K562 (cell line): ENCODE measurements at regions not wholly inside any gene's neighbourhood (a gene's known extent, or its start where the extent isn't known, plus 50 kb on each side); places are given as distances from the start of the nearest gene placed in this dataset.

Experiments used
- ATAC-seq: fragments of 200-7000 bp; cut with Tn5 transposase; 3 replicates; pipeline ENCODE4 v1.9.1; 2020; ENCODE audit warnings: moderate library complexity
- BruUV-seq: library from RNA; stranded (reverse); fragments of 400-500 nt; replicated peaks from 2 replicates; lab custom pipeline; 2021; lab: Mats Ljungman, UMichigan
- CTCF ChIA-PET: fragments of 300-600 bp; formaldehyde crosslinking; extraction: SDS; loops from one replicate; lab custom pipeline; 2021; ENCODE audit warnings: low intra/inter-chr PET ratio; lab: Yijun Ruan, JAX
- POLR2A ChIA-PET: fragments of 300-600, 350-650 bp; sonication (Branson Sonifier 250); formaldehyde crosslinking; extraction: SDS; loops from one replicate; lab custom pipeline; 2021; ENCODE audit warnings: antibody characterized with exemption, inconsistent platforms; lab: Yijun Ruan, JAX
- DNase-seq, 4 experiments: peaks; one replicate each; pipeline versions ENCODE4 v3.0.0 to v3.0.0-alpha.2; 2011 to 2018; ENCODE audit warnings: low spot score in 3 of 4, mixed read lengths in 3 of 4; ENCODE audit errors: extremely low read depth in 1 of 4
- FAIRE-seq: peaks from 2 replicates; lab custom pipeline; 2011; peaks lifted over from hg19 to GRCh38; lab: Jason Lieb, UNC
- H2AFZ ChIP-seq: 2 replicates; pipeline ENCODE4 v1.6.0; 2011; ENCODE audit warnings: low read depth, low read length, control low read depth, inconsistent platforms
- H3K27ac ChIP-seq: fragments of 200-600 bp; 3 replicates; pipeline ENCODE4 v1.8.0; 2011; ENCODE audit warnings: low read depth, mild to moderate bottlenecking, control low read depth, inconsistent platforms, low read length, moderate library complexity, mixed read lengths; ENCODE audit errors: extremely low read depth
- H3K27me3 ChIP-seq, 2 experiments: fragments of 300-600 bp in 1 of 2; 2 replicates in 1 of 2; 3 replicates in 1 of 2; pipeline versions ENCODE4 v1.6.0 to v1.8.0; 2011; ENCODE audit warnings: inconsistent platforms in 2 of 2, low read length in 2 of 2, mild to moderate bottlenecking in 1 of 2, mixed read lengths in 1 of 2, moderate library complexity in 1 of 2; ENCODE audit not compliant: control insufficient read depth in 2 of 2, insufficient read depth in 2 of 2
- H3K36me3 ChIP-seq: fragments of 300-600 bp; 3 replicates; pipeline ENCODE4 v1.8.0; 2011; ENCODE audit warnings: mild to moderate bottlenecking, low read length, inconsistent platforms; ENCODE audit not compliant: control insufficient read depth, insufficient read depth
- H3K4me1 ChIP-seq, 2 experiments: fragments of 200-600 bp in 1 of 2; replicated peaks in 1 of 2; 2 replicates in 1 of 2; 3 replicates in 1 of 2; pipeline versions ENCODE4 v1.5.1 to v1.8.0; 2011; ENCODE audit warnings: inconsistent platforms in 2 of 2, low read length in 2 of 2, mild to moderate bottlenecking in 1 of 2, mixed read lengths in 1 of 2, moderate library complexity in 1 of 2; ENCODE audit not compliant: control insufficient read depth in 2 of 2, insufficient read depth in 2 of 2
- H3K4me2 ChIP-seq: 2 replicates; pipeline ENCODE4 v1.6.1; 2011; ENCODE audit warnings: low read length, control low read depth, inconsistent platforms, mixed read lengths; ENCODE audit not compliant: insufficient read depth
- H3K4me3 ChIP-seq: fragments of 200-600 bp; sonication (generic), shearing (Covaris generic); 2 replicates; pipeline ENCODE4 v1.5.1; 2016; ENCODE audit warnings: control low read depth, inconsistent platforms
- H3K79me2 ChIP-seq: fragments of 200-600 bp; 3 replicates; pipeline ENCODE4 v1.8.0; 2011; ENCODE audit warnings: low read length, inconsistent platforms; ENCODE audit not compliant: control insufficient read depth, insufficient read depth
- H3K9ac ChIP-seq, 2 experiments: 2 replicates each; pipeline versions ENCODE4 v1.6.0 to v1.6.1; 2011; ENCODE audit warnings: low read depth in 2 of 2, low read length in 2 of 2, control low read depth in 1 of 2, inconsistent platforms in 1 of 2, mild to moderate bottlenecking in 1 of 2, mixed read lengths in 1 of 2; ENCODE audit not compliant: insufficient read depth in 1 of 2
- H3K9me1 ChIP-seq: one replicate; pipeline ENCODE4 v1.6.0; 2011; ENCODE audit warnings: inconsistent platforms, mild to moderate bottlenecking, low read length, moderate library complexity; ENCODE audit not compliant: control insufficient read depth, insufficient read depth
- H3K9me3 ChIP-seq: replicated peaks from 2 replicates; pipeline ENCODE4 v1.5.1; 2011; ENCODE audit warnings: low read depth, low read length, inconsistent platforms; ENCODE audit not compliant: control insufficient read depth, insufficient read depth
- H4K20me1 ChIP-seq: replicated peaks from 2 replicates; pipeline ENCODE4 v1.6.1; 2011; ENCODE audit warnings: low read length, inconsistent platforms, mixed read lengths; ENCODE audit not compliant: control insufficient read depth, insufficient read depth
- DIDO1 ChIP-seq: fragments of 450-650 bp; IDR thresholded peaks from 2 replicates; pipeline ENCODE4 v1.6.1; 2016; ENCODE audit warnings: low read depth, missing biosample characterization, missing genetic modification characterization
- FOXA3 ChIP-seq, 2 experiments: fragments of 450-650 bp in 1 of 2; sonication (generic) in 1 of 2; formaldehyde crosslinking; IDR thresholded peaks in 1 of 2; conservative IDR thresholded peaks in 1 of 2; 2 replicates each; pipeline versions ENCODE4 v1.4.0 to v1.8.0; 2020 to 2022; ENCODE audit warnings: mild to moderate bottlenecking in 2 of 2, missing genetic modification reagents in 1 of 2
- GATAD2A ChIP-seq: fragments of 450-650 bp; IDR thresholded peaks from 2 replicates; pipeline ENCODE4 v1.6.1; 2017
- IFI16 ChIP-seq: fragments of 250-450 bp; sonication (Bioruptor Pico); IDR thresholded peaks from 2 replicates; pipeline ENCODE4 v2.1.2; 2022; ENCODE audit warnings: mild to moderate bottlenecking, inconsistent platforms
- MTA3 ChIP-seq: fragments of 450-650 bp; formaldehyde crosslinking; IDR thresholded peaks from 2 replicates; pipeline ENCODE4 v1.6.1; 2017; ENCODE audit warnings: mild to moderate bottlenecking, borderline replicate concordance
- PHF21A ChIP-seq: fragments of 450-650 bp; IDR thresholded peaks from 2 replicates; pipeline ENCODE4 v1.6.1; 2017; ENCODE audit warnings: low read depth, borderline replicate concordance
- PPARD ChIP-seq: fragments of 250-450 bp; sonication (Bioruptor Pico); IDR thresholded peaks from 2 replicates; pipeline ENCODE4 v1.8.0; 2022; ENCODE audit warnings: inconsistent platforms, mild to moderate bottlenecking, moderate library complexity
- RAD51 ChIP-seq: fragments of 450-650 bp; IDR thresholded peaks from 2 replicates; pipeline ENCODE4 v1.7.1; 2016; ENCODE audit warnings: low read depth, mild to moderate bottlenecking, borderline replicate concordance
- SETDB1 ChIP-seq: IDR thresholded peaks from one replicate; pipeline ENCODE4 v1.6.1; 2012; ENCODE audit warnings: low read length, control low read depth, inconsistent platforms
- SRSF3 ChIP-seq: fragments of 200-400 bp; formaldehyde crosslinking; IDR thresholded peaks from 2 replicates; pipeline ENCODE4 v1.6.1; 2016; ENCODE audit warnings: mild to moderate bottlenecking, low read length, moderate library complexity; ENCODE audit not compliant: insufficient read depth
- TSC22D4 ChIP-seq: fragments of 450-650 bp; IDR thresholded peaks from 2 replicates; pipeline ENCODE4 v1.6.1; 2016; ENCODE audit warnings: missing genetic modification characterization, missing biosample characterization, control low read depth
- ZNF668 ChIP-seq: fragments of 250-450 bp; sonication (Bioruptor Pico); IDR thresholded peaks from 2 replicates; pipeline ENCODE4 v1.8.0; 2022; ENCODE audit warnings: mild to moderate bottlenecking, inconsistent platforms
- ZNF780A ChIP-seq: fragments of 250-450 bp; sonication (Bioruptor Pico); IDR thresholded peaks from 2 replicates; pipeline ENCODE4 v1.5.0; 2021; ENCODE audit warnings: mild to moderate bottlenecking
- WGBS: fragments of 100-300 bp; shearing (Covaris generic); methylation state at CpG from one replicate; pipeline ENCODE4 v1.1.6; 2016; ENCODE audit warnings: low coverage, mixed read lengths; ENCODE audit not compliant: insufficient coverage; ENCODE audit errors: missing lambda C conversion rate; 5-methylcytosine and 5-hydroxymethylcytosine counted together
- in situ Hi-C: fragments of 300-500 bp; cut with MboI; formaldehyde crosslinking; loops from 4 replicates; pipeline ENCODE4 v1.15.0; 2018; ENCODE audit warnings: inconsistent platforms, mixed read lengths
- intact Hi-C: fragments of 100-400 bp; cut with micrococcal nuclease; formaldehyde crosslinking; loops from 2 replicates; pipeline ENCODE4 v1.14.2; 2022
- TF ChIP-seq, protein P1 (sequence below): fragments of 450-650 bp; IDR thresholded peaks from 2 replicates; pipeline ENCODE4 v1.6.1; 2014; ENCODE audit warnings: low read depth, mild to moderate bottlenecking, moderate library complexity, borderline replicate concordance
- TF ChIP-seq, protein P2 (sequence below): sonication (generic); formaldehyde crosslinking; IDR thresholded peaks from 2 replicates; pipeline ENCODE4 v1.8.0; 2022; ENCODE audit warnings: mild to moderate bottlenecking, missing genetic modification reagents
- TF ChIP-seq, protein P3 (sequence below): fragments of 200-400 bp; formaldehyde crosslinking; IDR thresholded peaks from 2 replicates; pipeline ENCODE4 v1.6.1; 2017; ENCODE audit warnings: mild to moderate bottlenecking, low read depth, low read length, moderate library complexity
- TF ChIP-seq, protein P4 (sequence below), 2 experiments: IDR thresholded peaks; 2 replicates each; pipeline ENCODE4 v1.6.1; 2012; ENCODE audit warnings: improper control_type of control experiment in 2 of 2, low read depth in 2 of 2, low read length in 2 of 2, borderline replicate concordance in 1 of 2

DNA sequence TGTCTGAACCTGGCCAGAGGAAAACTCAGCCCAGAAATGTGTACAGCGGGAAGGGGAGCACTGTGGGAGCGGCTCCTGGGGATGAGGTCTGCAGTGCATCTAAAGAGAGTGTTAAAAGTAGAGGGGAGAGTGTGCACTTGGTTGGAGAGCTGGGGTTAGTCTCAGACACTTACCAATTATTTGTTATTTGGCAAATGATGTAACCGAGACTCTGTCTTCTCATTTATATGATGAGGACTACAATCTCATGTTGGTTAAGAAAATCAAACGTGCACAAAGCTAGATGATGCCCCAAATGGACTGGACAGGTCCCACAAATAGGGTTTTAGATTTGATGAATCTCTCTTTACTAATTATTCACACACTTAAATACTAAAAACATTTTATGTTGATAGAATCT is 962.4 kb downstream of the GATA3 start:
- TF ChIP-seq, protein P1, sequence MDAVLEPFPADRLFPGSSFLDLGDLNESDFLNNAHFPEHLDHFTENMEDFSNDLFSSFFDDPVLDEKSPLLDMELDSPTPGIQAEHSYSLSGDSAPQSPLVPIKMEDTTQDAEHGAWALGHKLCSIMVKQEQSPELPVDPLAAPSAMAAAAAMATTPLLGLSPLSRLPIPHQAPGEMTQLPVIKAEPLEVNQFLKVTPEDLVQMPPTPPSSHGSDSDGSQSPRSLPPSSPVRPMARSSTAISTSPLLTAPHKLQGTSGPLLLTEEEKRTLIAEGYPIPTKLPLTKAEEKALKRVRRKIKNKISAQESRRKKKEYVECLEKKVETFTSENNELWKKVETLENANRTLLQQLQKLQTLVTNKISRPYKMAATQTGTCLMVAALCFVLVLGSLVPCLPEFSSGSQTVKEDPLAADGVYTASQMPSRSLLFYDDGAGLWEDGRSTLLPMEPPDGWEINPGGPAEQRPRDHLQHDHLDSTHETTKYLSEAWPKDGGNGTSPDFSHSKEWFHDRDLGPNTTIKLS, result no peak
- TF ChIP-seq SRSF3 (no peak), TSC22D4 (tag) (no peak), ZNF780A (CRISPR knock-in tag) (no peak), SETDB1 (no peak), GATAD2A (no peak), PPARD (CRISPR knock-in tag) (no peak), FOXA3 (CRISPR knock-in tag; conservative IDR thresholded peaks at IDR 0.05 in 1 of 2, IDR thresholded peaks at IDR 0.05 in 1 of 2) (no peak), RAD51 (no peak), IFI16 (CRISPR knock-in tag) (no peak), ZNF668 (no peak), DIDO1 (tag) (no peak), PHF21A (no peak), MTA3 (no peak)
- TF ChIP-seq, protein P2, sequence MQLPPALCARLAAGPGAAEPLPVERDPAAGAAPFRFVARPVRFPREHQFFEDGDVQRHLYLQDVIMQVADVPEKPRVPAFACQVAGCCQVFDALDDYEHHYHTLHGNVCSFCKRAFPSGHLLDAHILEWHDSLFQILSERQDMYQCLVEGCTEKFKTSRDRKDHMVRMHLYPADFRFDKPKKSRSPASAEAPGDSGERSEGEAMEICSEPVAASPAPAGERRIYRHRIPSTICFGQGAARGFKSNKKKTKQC (CRISPR knock-in tag), result no peak
- TF ChIP-seq, protein P3, sequence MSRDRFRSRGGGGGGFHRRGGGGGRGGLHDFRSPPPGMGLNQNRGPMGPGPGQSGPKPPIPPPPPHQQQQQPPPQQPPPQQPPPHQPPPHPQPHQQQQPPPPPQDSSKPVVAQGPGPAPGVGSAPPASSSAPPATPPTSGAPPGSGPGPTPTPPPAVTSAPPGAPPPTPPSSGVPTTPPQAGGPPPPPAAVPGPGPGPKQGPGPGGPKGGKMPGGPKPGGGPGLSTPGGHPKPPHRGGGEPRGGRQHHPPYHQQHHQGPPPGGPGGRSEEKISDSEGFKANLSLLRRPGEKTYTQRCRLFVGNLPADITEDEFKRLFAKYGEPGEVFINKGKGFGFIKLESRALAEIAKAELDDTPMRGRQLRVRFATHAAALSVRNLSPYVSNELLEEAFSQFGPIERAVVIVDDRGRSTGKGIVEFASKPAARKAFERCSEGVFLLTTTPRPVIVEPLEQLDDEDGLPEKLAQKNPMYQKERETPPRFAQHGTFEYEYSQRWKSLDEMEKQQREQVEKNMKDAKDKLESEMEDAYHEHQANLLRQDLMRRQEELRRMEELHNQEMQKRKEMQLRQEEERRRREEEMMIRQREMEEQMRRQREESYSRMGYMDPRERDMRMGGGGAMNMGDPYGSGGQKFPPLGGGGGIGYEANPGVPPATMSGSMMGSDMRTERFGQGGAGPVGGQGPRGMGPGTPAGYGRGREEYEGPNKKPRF, result no peak
- TF ChIP-seq, protein P4, sequence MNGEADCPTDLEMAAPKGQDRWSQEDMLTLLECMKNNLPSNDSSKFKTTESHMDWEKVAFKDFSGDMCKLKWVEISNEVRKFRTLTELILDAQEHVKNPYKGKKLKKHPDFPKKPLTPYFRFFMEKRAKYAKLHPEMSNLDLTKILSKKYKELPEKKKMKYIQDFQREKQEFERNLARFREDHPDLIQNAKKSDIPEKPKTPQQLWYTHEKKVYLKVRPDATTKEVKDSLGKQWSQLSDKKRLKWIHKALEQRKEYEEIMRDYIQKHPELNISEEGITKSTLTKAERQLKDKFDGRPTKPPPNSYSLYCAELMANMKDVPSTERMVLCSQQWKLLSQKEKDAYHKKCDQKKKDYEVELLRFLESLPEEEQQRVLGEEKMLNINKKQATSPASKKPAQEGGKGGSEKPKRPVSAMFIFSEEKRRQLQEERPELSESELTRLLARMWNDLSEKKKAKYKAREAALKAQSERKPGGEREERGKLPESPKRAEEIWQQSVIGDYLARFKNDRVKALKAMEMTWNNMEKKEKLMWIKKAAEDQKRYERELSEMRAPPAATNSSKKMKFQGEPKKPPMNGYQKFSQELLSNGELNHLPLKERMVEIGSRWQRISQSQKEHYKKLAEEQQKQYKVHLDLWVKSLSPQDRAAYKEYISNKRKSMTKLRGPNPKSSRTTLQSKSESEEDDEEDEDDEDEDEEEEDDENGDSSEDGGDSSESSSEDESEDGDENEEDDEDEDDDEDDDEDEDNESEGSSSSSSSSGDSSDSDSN (IDR thresholded peaks at IDR 0.05; ENCODE audit: borderline replicate concordance in 1 of 2, low read depth in 2 of 2, low read length in 2 of 2), result no peak
- no peak for DNase-seq
- H3K9ac ChIP-seq, result no peak overlapping the region
- in situ Hi-C loops, result no loop called here
- no peaks in the 10 kb centered on the region for H3K9me1 ChIP-seq
- ChIA-PET CTCF (no interaction called here), POLR2A (no interaction called here)
- intact Hi-C loops, result no loop called here
- no peak overlapping the region for H3K4me3 ChIP-seq
- H3K27ac ChIP-seq, result no peak overlapping the region
- WGBS, result 0% methylated on average over 4 of the region's 4 CpGs
- no peaks in the 10 kb centered on the region for H3K36me3 ChIP-seq
- no peaks in the 10 kb centered on the region for H3K79me2 ChIP-seq
- no peaks in the 10 kb centered on the region for H3K4me1 ChIP-seq
- no peaks in the 10 kb centered on the region for H3K27me3 ChIP-seq
- FAIRE-seq, result no peak
- H3K9me3 ChIP-seq, result no peaks in the 10 kb centered on the region
- ATAC-seq, result no peak
- H4K20me1 ChIP-seq, result no peaks in the 10 kb centered on the region
- H3K4me2 ChIP-seq, result no peak overlapping the region
- no TSS peak for BruUV-seq
- no peak overlapping the region for H2AFZ ChIP-seq
